Naive thymus-derived CD8-positive, alpha-beta T cell (primary cell): ENCODE measurements at regions not wholly inside any gene's neighbourhood (a gene's known extent, or its start where the extent isn't known, plus 50 kb on each side); places are given as distances from the start of the nearest gene placed in this dataset.
"Not testable (repeated sequence)": the region's sequence is repeated elsewhere in the genome, so short reads cannot be mapped to it uniquely, and the experiment has no call there.

Experiments
- ATAC-seq, 2 donors: fragments of 150-1000 bp; cut with Tn5 transposase in 1 of 2; sonication (Bioruptor Pico), chemical (Tn5 transposase) in 1 of 2; 1 replicate in 1 of 2; 2 replicates in 1 of 2; pipeline ENCODE4 v1.10.0; 2021; ENCODE audit warnings: mild to moderate bottlenecking in 2 of 2, moderate library complexity in 2 of 2
- POLR2A ChIA-PET: fragments of 350-600 bp; sonication (Branson Sonifier 250); formaldehyde crosslinking; loops from one replicate; lab custom pipeline; 2021; ENCODE audit warnings: antibody characterized with exemption; lab: Charles Lee
- DNase-seq, 10 donors: peaks; one replicate each; pipeline versions ENCODE4 v3.0.0 to v3.0.0-alpha.2; 2020 to 2022
- H3K27ac Mint-ChIP-seq, 10 donors: one replicate each; pipeline ENCODE4 v1.8.0; 2020 to 2022; ENCODE audit warnings: mild to moderate bottlenecking in 10 of 10, mixed read lengths in 10 of 10, moderate library complexity in 4 of 10, inconsistent platforms in 1 of 10
- H3K27me3 Mint-ChIP-seq, 5 donors: one replicate each; pipeline ENCODE4 v1.8.0; 2021 to 2022; ENCODE audit warnings: mixed read lengths in 5 of 5
- H3K36me3 Mint-ChIP-seq, 3 donors: one replicate each; pipeline ENCODE4 v1.8.0; 2020 to 2022; ENCODE audit warnings: mixed read lengths in 3 of 3, mild to moderate bottlenecking in 2 of 3, inconsistent platforms in 1 of 3
- H3K4me1 Mint-ChIP-seq, 4 donors: one replicate each; pipeline ENCODE4 v1.8.0; 2021 to 2022; ENCODE audit warnings: mixed read lengths in 4 of 4
- H3K4me3 Mint-ChIP-seq, 10 donors: one replicate each; pipeline ENCODE4 v1.8.0; 2020 to 2022; ENCODE audit warnings: mild to moderate bottlenecking in 10 of 10, mixed read lengths in 10 of 10, moderate library complexity in 6 of 10, inconsistent platforms in 1 of 10
- H3K9me3 Mint-ChIP-seq, 9 donors: one replicate each; pipeline ENCODE4 v1.8.0; 2020 to 2022; ENCODE audit warnings: mixed read lengths in 9 of 9, mild to moderate bottlenecking in 3 of 9, inconsistent platforms in 1 of 9, moderate library complexity in 1 of 9

GRCh38 chr2:142827170-142827569 lies 50.3 kb upstream of the KYNU start:
- no peak overlapping the region for H3K27ac Mint-ChIP-seq
- H3K9me3 Mint-ChIP-seq: peaks cover 0 to 4% (median 0%) of the 10 kb centered on the region in 9 donors
- ATAC-seq (no peak), DNase-seq (no peak)
- H3K27me3 Mint-ChIP-seq: no peaks in the 10 kb centered on the region
- no peaks in the 10 kb centered on the region for H3K36me3 Mint-ChIP-seq
- no peaks in the 10 kb centered on the region for H3K4me1 Mint-ChIP-seq
- no peak overlapping the region for H3K4me3 Mint-ChIP-seq
- POLR2A ChIA-PET: no interaction called here

- peaks cover 0 to 4% (median 0%) of the 10 kb centered on the region in 9 donors for H3K9me3 Mint-ChIP-seq
- no peaks in the 10 kb centered on the region for H3K4me1 Mint-ChIP-seq
- no peak overlapping the region for H3K4me3 Mint-ChIP-seq
- H3K36me3 Mint-ChIP-seq: no peaks in the 10 kb centered on the region
- DNase-seq: no peak
- POLR2A ChIA-PET: no interaction called here
- H3K27ac Mint-ChIP-seq: no peak overlapping the region
- no peak for ATAC-seq
- H3K27me3 Mint-ChIP-seq: no peaks in the 10 kb centered on the region
Observed at GRCh38 chr2:142825861-142826260, 51.6 kb upstream of the KYNU start.

GRCh38 chr2:142824756-142825155 lies 52.7 kb upstream of the KYNU start:
- Mint-ChIP-seq H3K27ac (no peak overlapping the region), H3K9me3 (peaks cover 0 to 4% (median 0%) of the 10 kb centered on the region in 9 donors), H3K4me1 (no peaks in the 10 kb centered on the region), H3K27me3 (no peaks in the 10 kb centered on the region), H3K36me3 (no peaks in the 10 kb centered on the region), H3K4me3 (no peak overlapping the region)
- POLR2A ChIA-PET: no interaction called here
- DNase-seq: no peak
- ATAC-seq: no peak

GRCh38 chr2:142822190-142822589 lies 55.3 kb upstream of the KYNU start:
- ATAC-seq (no peak), DNase-seq (no peak)
- POLR2A ChIA-PET: no interaction called here
- no peaks in the 10 kb centered on the region for H3K36me3 Mint-ChIP-seq
- H3K9me3 Mint-ChIP-seq: peaks cover 0 to 6% (median 0%) of the 10 kb centered on the region in 9 donors
- H3K27me3 Mint-ChIP-seq: no peaks in the 10 kb centered on the region
- H3K4me3 Mint-ChIP-seq: no peak overlapping the region
- no peak overlapping the region for H3K27ac Mint-ChIP-seq
- H3K4me1 Mint-ChIP-seq: no peaks in the 10 kb centered on the region

DNA sequence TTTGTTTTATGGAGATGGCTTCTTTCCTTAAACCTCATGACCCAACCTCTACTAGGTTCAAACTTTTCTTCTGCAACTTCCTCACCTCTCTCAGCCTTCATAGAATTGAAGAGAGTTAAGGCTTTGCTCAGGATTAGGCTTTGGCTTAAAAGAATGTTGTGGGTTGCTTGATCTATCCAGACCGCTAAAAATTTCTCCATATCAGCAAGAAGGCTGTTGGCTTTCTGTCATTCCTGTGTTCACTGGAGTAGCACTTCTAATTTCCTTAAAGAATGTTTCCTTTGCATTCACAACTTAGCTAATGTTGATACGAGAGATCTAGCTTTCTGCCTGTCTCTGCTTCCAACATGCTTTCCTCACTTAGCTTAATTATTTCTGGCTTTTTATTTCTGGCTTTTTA lies 58.1 kb upstream of the KYNU start:
- DNase-seq: no peak
- Mint-ChIP-seq H3K4me1 (no peaks in the 10 kb centered on the region), H3K27ac (no peak overlapping the region), H3K36me3 (no peaks in the 10 kb centered on the region), H3K4me3 (no peak overlapping the region), H3K9me3 (peaks cover 0 to 6% (median 0%) of the 10 kb centered on the region in 9 donors), H3K27me3 (no peaks in the 10 kb centered on the region)
- POLR2A ChIA-PET: no interaction called here
- ATAC-seq: no peak

DNA sequence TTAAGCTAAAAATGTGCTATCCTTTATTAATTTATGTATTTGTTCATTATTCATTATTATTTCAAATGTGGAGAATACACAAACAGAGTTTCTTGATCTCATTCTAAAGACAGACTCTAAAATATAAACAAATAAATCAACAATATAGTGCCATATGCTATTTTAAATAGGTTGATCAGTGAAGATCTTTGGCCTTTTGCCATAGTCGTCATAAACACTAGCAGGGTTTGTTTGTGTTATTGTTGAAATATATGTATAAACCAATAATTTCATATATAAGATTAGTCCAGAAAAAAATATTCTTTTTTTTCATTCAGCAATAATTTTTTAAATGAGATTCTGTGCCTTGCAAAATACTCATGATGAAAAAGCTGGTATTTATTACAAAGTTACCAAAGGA lies 62.1 kb upstream of the KYNU start:
- Mint-ChIP-seq H3K27me3 (no peaks in the 10 kb centered on the region), H3K4me3 (no peak overlapping the region), H3K9me3 (peaks cover 0 to 13% (median 3%) of the 10 kb centered on the region in 9 donors), H3K27ac (no peak overlapping the region), H3K36me3 (no peaks in the 10 kb centered on the region), H3K4me1 (no peaks in the 10 kb centered on the region)
- no peak for DNase-seq
- POLR2A ChIA-PET: no interaction called here
- no peak for ATAC-seq

DNA sequence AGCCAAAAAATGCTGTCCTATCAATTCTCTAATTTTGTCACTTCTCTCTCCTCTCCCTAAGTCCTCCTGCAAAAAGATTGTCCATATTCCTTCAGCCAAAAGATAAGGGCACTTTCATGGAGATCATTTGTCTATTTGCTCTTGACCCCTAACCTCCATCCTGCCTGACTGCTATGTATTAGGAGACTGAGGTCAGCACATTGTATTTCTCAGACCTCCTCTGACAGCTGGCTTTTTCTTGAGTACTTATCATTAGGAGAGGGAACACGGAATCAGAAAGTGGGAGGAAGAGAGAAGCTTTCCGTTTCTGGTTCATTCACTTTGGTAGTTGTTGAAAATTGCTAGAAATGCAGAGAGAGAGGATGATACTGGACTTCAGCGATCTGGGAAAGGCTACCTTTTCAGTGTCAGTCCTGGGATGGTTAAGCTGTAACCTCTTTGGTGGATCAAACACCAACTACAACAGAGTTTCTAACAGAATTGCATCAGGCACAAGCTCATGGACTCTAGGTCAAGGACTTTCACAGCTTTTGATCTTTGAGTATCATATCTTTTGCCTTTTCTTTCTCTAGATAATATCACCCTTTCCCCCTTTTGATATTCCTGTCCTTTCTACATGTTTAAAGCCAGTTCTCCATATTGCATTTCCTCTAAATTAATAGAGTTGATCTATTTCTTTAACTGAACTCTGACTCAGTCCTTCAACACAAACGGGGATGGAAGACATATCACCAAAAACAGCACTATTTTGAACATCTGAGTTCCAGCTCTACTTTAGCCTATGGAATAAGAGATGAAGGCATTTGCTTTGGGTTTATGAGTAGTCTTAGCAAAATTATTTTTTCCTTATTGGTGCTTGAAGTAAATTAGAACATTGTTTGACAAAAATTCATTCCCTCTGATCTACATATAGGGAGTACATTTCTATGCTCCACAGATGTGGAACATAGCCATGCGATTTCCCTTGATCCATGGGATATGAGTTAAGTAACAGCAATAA lies 63.3 kb upstream of the KYNU start:
- no peak for DNase-seq
- Mint-ChIP-seq H3K27me3 (no peaks in the 10 kb centered on the region), H3K4me1 (no peaks in the 10 kb centered on the region), H3K27ac (no peak overlapping the region), H3K9me3 (peaks cover 0 to 8% (median 0%) of the 10 kb centered on the region in 9 donors), H3K36me3 (no peaks in the 10 kb centered on the region), H3K4me3 (no peak overlapping the region)
- POLR2A ChIA-PET: no interaction called here
- ATAC-seq: no peak

- H3K4me3 Mint-ChIP-seq, ATAC-seq, H3K9me3 Mint-ChIP-seq, H3K36me3 Mint-ChIP-seq, H3K27me3 Mint-ChIP-seq, H3K4me1 Mint-ChIP-seq, POLR2A ChIA-PET, DNase-seq, H3K27ac Mint-ChIP-seq: not testable (repeated sequence)
Observed at GRCh38 chr2:142811644-142812043, 65.8 kb upstream of the KYNU start.

GRCh38 chr2:142805244-142805643 lies 72.2 kb upstream of the KYNU start:
- Mint-ChIP-seq H3K27ac (no peak overlapping the region), H3K27me3 (no peaks in the 10 kb centered on the region), H3K4me1 (no peaks in the 10 kb centered on the region), H3K4me3 (no peak overlapping the region), H3K9me3 (peaks cover 0 to 2% (median 0%) of the 10 kb centered on the region in 9 donors), H3K36me3 (no peaks in the 10 kb centered on the region)
- ATAC-seq (no peak), DNase-seq (no peak)
- POLR2A ChIA-PET: no interaction called here

GRCh38 chr2:142803158-142803557 lies 74.3 kb upstream of the KYNU start:
- H3K36me3 Mint-ChIP-seq: no peaks in the 10 kb centered on the region
- no peaks in the 10 kb centered on the region for H3K27me3 Mint-ChIP-seq
- H3K4me3 Mint-ChIP-seq: no peak overlapping the region
- peaks cover 0 to 2% (median 0%) of the 10 kb centered on the region in 9 donors for H3K9me3 Mint-ChIP-seq
- DNase-seq (no peak), ATAC-seq (no peak)
- H3K27ac Mint-ChIP-seq: no peak overlapping the region
- POLR2A ChIA-PET: no interaction called here
- no peaks in the 10 kb centered on the region for H3K4me1 Mint-ChIP-seq

DNA sequence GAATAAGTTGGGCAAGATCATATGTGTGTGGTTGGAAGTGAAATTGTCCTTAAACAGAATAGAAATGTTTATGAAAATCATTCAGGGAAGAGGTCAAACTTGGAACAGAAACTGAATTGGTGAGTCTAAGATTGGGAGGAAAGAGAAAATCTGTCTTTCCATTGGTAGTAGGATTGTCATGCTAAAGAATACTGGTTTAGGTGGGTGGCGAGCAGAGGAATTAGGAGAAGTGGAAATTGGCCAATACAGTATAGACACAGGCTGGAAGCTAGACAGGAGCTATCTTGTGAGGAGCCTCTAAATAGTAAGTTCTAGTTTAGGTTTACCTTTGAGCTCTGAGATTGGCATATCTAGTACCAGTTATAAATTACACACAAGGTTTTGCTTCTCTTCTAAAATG lies 80.9 kb upstream of the KYNU start:
- no peaks in the 10 kb centered on the region for H3K4me1 Mint-ChIP-seq
- ATAC-seq (no peak), DNase-seq (no peak)
- no peak overlapping the region for H3K4me3 Mint-ChIP-seq
- POLR2A ChIA-PET: no interaction called here
- H3K9me3 Mint-ChIP-seq: peaks cover 0 to 10% (median 2%) of the 10 kb centered on the region in 9 donors
- H3K36me3 Mint-ChIP-seq: no peaks in the 10 kb centered on the region
- no peaks in the 10 kb centered on the region for H3K27me3 Mint-ChIP-seq
- no peak overlapping the region for H3K27ac Mint-ChIP-seq

GRCh38 chr2:142796161-142796560 lies 81.3 kb upstream of the KYNU start:
- no peaks in the 10 kb centered on the region for H3K4me1 Mint-ChIP-seq
- no peak for ATAC-seq
- POLR2A ChIA-PET: no interaction called here
- peaks cover 0 to 13% (median 0%) of the 10 kb centered on the region in 9 donors for H3K9me3 Mint-ChIP-seq
- H3K27me3 Mint-ChIP-seq: no peaks in the 10 kb centered on the region
- DNase-seq: no peak
- no peak overlapping the region for H3K27ac Mint-ChIP-seq
- no peak overlapping the region for H3K4me3 Mint-ChIP-seq
- H3K36me3 Mint-ChIP-seq: no peaks in the 10 kb centered on the region

DNA sequence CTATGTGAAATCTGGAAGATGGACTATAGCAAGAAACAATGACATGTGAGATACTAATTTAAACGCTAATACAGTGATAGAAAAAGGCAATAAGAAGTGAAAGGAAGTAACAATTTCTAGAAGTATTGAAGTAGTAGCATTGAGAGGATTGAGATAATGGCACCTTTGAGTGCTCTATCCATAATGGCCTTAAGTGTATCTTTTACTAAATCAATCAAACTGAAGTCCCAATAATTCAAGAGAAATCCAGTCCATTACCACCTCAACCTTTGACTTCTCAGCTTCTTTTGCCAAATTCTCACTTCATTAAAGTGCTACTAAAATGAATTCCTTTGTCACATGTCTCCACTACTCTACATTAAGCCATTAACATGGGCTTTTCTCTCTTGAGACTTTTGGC lies 82.6 kb upstream of the KYNU start:
- no peak for ATAC-seq
- Mint-ChIP-seq H3K9me3 (peaks cover 0 to 26% (median 2%) of the 10 kb centered on the region in 9 donors), H3K4me1 (no peaks in the 10 kb centered on the region), H3K36me3 (no peaks in the 10 kb centered on the region), H3K27me3 (no peaks in the 10 kb centered on the region), H3K27ac (no peak overlapping the region), H3K4me3 (no peak overlapping the region)
- DNase-seq: no peak
- POLR2A ChIA-PET: no interaction called here

GRCh38 chr2:142792328-142792727 lies 85.1 kb upstream of the KYNU start:
- H3K4me3 Mint-ChIP-seq, ATAC-seq, H3K27ac Mint-ChIP-seq, DNase-seq, POLR2A ChIA-PET, H3K27me3 Mint-ChIP-seq, H3K4me1 Mint-ChIP-seq, H3K36me3 Mint-ChIP-seq: not testable (repeated sequence)
- peaks cover 0 to 36% (median 2%) of the 10 kb centered on the region in 9 donors for H3K9me3 Mint-ChIP-seq
